B cell (primary cell): ENCODE measurements at regions not wholly inside any gene's neighbourhood (a gene's known extent, or its start where the extent isn't known, plus 50 kb on each side); places are given as distances from the start of the nearest gene placed in this dataset.

Source experiments
- ATAC-seq: fragments of 200-7000 bp; cut with Tn5 transposase; one replicate; pipeline ENCODE4 v1.10.0; 2021; ENCODE audit warnings: low read depth, mild to moderate bottlenecking, moderate number of reproducible peaks, moderate library complexity
- CTCF ChIA-PET: fragments of 350-600 bp; sonication (Branson Sonifier 250); formaldehyde crosslinking; loops from one replicate; lab custom pipeline; 2021; ENCODE audit warnings: antibody characterized with exemption, inconsistent platforms; lab: Charles Lee
- POLR2A ChIA-PET: fragments of 350-600 bp; sonication (Branson Sonifier 250); formaldehyde crosslinking; loops from one replicate; lab custom pipeline; 2021; ENCODE audit warnings: antibody characterized with exemption; lab: Charles Lee
- DNase-seq: peaks from one replicate; pipeline ENCODE4 v3.0.0; 2013
- H2AFZ ChIP-seq: 2 replicates; pipeline ENCODE4 v1.6.1; 2012; ENCODE audit warnings: mild to moderate bottlenecking, low read depth, low read length; ENCODE audit not compliant: insufficient read depth, poor library complexity, severe bottlenecking
- H3K27ac ChIP-seq, 2 donors: 1 replicate in 1 of 2; 2 replicates in 1 of 2; pipeline ENCODE4 v1.5.1; 2012 to 2013; ENCODE audit warnings: low read length in 2 of 2, mild to moderate bottlenecking in 2 of 2, moderate library complexity in 1 of 2
- H3K27me3 ChIP-seq, 4 experiments: fragments of 200-600 bp in 1 of 4; sonication (generic) in 1 of 4; replicated peaks in 1 of 4; 1 replicate in 2 of 4; 2 replicates in 2 of 4; pipeline versions ENCODE4 v1.6.1 to v1.7.0; 2013 to 2016; ENCODE audit warnings: low read length in 3 of 4, mild to moderate bottlenecking in 2 of 4, mixed read lengths in 1 of 4, moderate library complexity in 1 of 4; ENCODE audit not compliant: insufficient read depth in 4 of 4, control insufficient read depth in 3 of 4; ENCODE audit errors: control extremely low read depth in 1 of 4
- H3K36me3 ChIP-seq, 2 experiments: replicated peaks in 1 of 2; 1 replicate in 1 of 2; 2 replicates in 1 of 2; pipeline versions ENCODE4 v1.6.1 to v1.7.1; 2013; ENCODE audit warnings: low read length in 1 of 2; ENCODE audit not compliant: insufficient read depth in 2 of 2, control insufficient read depth in 1 of 2; ENCODE audit errors: control extremely low read depth in 1 of 2, extremely low read depth in 1 of 2
- H3K4me1 ChIP-seq, 2 donors: fragments of 200-600 bp in 1 of 2; sonication (generic) in 1 of 2; 1 replicate in 1 of 2; 2 replicates in 1 of 2; pipeline versions ENCODE4 v1.5.1 to v1.6.1; 2013 to 2017; ENCODE audit warnings: low read length in 2 of 2; ENCODE audit not compliant: control insufficient read depth in 2 of 2, insufficient read depth in 2 of 2
- H3K4me2 ChIP-seq: replicated peaks from 2 replicates; pipeline ENCODE3; 2012; ENCODE audit warnings: mild to moderate bottlenecking, low read depth, low read length; ENCODE audit not compliant: poor library complexity, severe bottlenecking
- H3K4me3 ChIP-seq, 5 experiments: fragments of 200-600 bp in 1 of 5; sonication (generic) in 1 of 5; 1 replicate in 3 of 5; 2 replicates in 2 of 5; pipeline versions ENCODE4 v1.5.1 to v1.7.0; 2011 to 2016; ENCODE audit warnings: low read length in 4 of 5, mild to moderate bottlenecking in 4 of 5, low read depth in 2 of 5, control low read depth in 1 of 5, moderate library complexity in 1 of 5; ENCODE audit not compliant: insufficient read depth in 1 of 5; ENCODE audit errors: control extremely low read depth in 1 of 5, extremely low read depth in 1 of 5
- H3K79me2 ChIP-seq: fragments of 200-600 bp; sonication (generic); one replicate; pipeline ENCODE4 v1.6.0; 2016; ENCODE audit warnings: low read length; ENCODE audit not compliant: control insufficient read depth, insufficient read depth
- H3K9ac ChIP-seq: fragments of 200-600 bp; sonication (generic); 2 replicates; pipeline ENCODE4 v1.6.1; 2017; ENCODE audit warnings: mild to moderate bottlenecking, low read length, moderate library complexity
- H3K9me3 ChIP-seq, 3 donors: one replicate each; pipeline versions ENCODE4 v1.6.1 to v1.7.1; 2013; ENCODE audit warnings: low read length in 2 of 3; ENCODE audit not compliant: control insufficient read depth in 2 of 3, insufficient read depth in 1 of 3; ENCODE audit errors: control extremely low read depth in 1 of 3
- H4K20me1 ChIP-seq: 2 replicates; pipeline ENCODE4 v1.6.0; 2012; ENCODE audit warnings: mild to moderate bottlenecking, low read length; ENCODE audit not compliant: insufficient read depth, control insufficient read depth, poor library complexity, severe bottlenecking
- H3K27ac Mint-ChIP-seq: one replicate; pipeline ENCODE4 v1.8.0; 2021; ENCODE audit warnings: mixed read lengths
- H3K27me3 Mint-ChIP-seq: one replicate; pipeline ENCODE4 v1.8.0; 2021; ENCODE audit warnings: mixed read lengths
- H3K4me1 Mint-ChIP-seq: one replicate; pipeline ENCODE4 v1.8.0; 2021; ENCODE audit warnings: mixed read lengths
- H3K4me3 Mint-ChIP-seq: one replicate; pipeline ENCODE4 v1.8.0; 2021; ENCODE audit warnings: mixed read lengths
- H3K9me3 Mint-ChIP-seq: one replicate; pipeline ENCODE4 v1.8.0; 2022; ENCODE audit warnings: mixed read lengths; ENCODE audit not compliant: insufficient read depth
- CTCF ChIP-seq: fragments of 200-600 bp; IDR thresholded peaks from one replicate; pipeline ENCODE4 v1.8.0; 2022; ENCODE audit warnings: antibody characterized with exemption, mild to moderate bottlenecking
- EZH2 ChIP-seq: IDR thresholded peaks from 2 replicates; pipeline ENCODE4 v1.6.1; 2012; ENCODE audit warnings: borderline replicate concordance, low read depth, mild to moderate bottlenecking, moderate library complexity, low read length; ENCODE audit not compliant: insufficient read depth, poor library complexity, severe bottlenecking
- WGBS: methylation state at CpG from one replicate; pipeline ENCODE4 v1.1.5; 2013; ENCODE audit warnings: missing lambda C conversion rate; ENCODE audit not compliant: insufficient coverage; 5-methylcytosine and 5-hydroxymethylcytosine counted together
- intact Hi-C: fragments of 100-400 bp; cut with micrococcal nuclease; formaldehyde crosslinking; loops from one replicate; pipeline ENCODE4 v1.10.0; 2022

- no peak overlapping the region for H3K4me2 ChIP-seq
- ATAC-seq (no peak), DNase-seq (no peak)
- TF ChIP-seq CTCF (no peak), EZH2 (no peak)
- no peak overlapping the region for H3K4me3 Mint-ChIP-seq
- H3K9me3 ChIP-seq = no peaks in the 10 kb centered on the region
- no peak overlapping the region for H3K9ac ChIP-seq
- H3K36me3 ChIP-seq = no peaks in the 10 kb centered on the region
- H3K79me2 ChIP-seq = no peaks in the 10 kb centered on the region
- CTCF ChIA-PET = no interaction called here
- no peaks in the 10 kb centered on the region for H4K20me1 ChIP-seq
- no peak overlapping the region for H3K27ac Mint-ChIP-seq
- no peaks in the 10 kb centered on the region for H3K9me3 Mint-ChIP-seq
- H2AFZ ChIP-seq = no peak overlapping the region
- no peaks in the 10 kb centered on the region for H3K27me3 Mint-ChIP-seq
- no CpG with 5 or more reads among the region's 6 CpGs for WGBS
- peaks cover 4 to 13% of the 10 kb centered on the region in 2 donors for H3K4me1 ChIP-seq
- no peak overlapping the region for H3K27ac ChIP-seq
- intact Hi-C loops = no loop called here
- no peaks in the 10 kb centered on the region for H3K27me3 ChIP-seq
- peaks cover 17% of the 10 kb centered on the region for H3K4me1 Mint-ChIP-seq
- POLR2A ChIA-PET = no interaction called here
- no peak overlapping the region for H3K4me3 ChIP-seq
Measured at GRCh38 chr5:143567583-143568504, 164.4 kb upstream of the NR3C1 start.

DNA sequence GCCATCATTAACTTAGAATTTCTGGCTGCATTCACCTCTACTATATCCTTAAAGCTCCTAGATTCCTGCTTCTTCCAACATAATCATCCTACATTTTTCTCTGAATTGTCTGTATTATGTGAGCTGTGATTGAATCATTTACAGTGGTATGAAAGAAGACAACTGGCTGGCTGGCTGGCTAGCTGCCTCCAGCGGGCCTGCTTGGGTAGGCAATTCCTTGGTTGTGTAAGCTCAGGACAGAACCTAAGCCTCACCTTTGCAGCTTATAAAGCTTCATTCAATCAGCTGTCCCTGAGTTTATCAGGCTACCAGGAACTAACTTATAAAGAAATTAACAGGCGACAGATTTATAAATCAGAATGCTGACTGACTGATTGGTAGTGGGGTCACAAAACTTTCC, 162.7 kb upstream of the NR3C1 start:
- Histone ChIP-seq H3K27ac (no peak overlapping the region), H2AFZ (no peak overlapping the region), H3K36me3 (no peaks in the 10 kb centered on the region), H3K4me2 (no peak overlapping the region), H3K9ac (no peak overlapping the region), H3K9me3 (no peaks in the 10 kb centered on the region), H4K20me1 (no peaks in the 10 kb centered on the region), H3K27me3 (no peaks in the 10 kb centered on the region), H3K4me3 (no peak overlapping the region), H3K4me1 (peaks cover 4 to 13% of the 10 kb centered on the region in 2 donors), H3K79me2 (no peaks in the 10 kb centered on the region)
- ChIA-PET POLR2A (no interaction called here), CTCF (no interaction called here)
- no peak overlapping the region for H3K4me3 Mint-ChIP-seq
- ATAC-seq (no peak), DNase-seq (no peak)
- H3K27ac Mint-ChIP-seq = no peak overlapping the region
- no peaks in the 10 kb centered on the region for H3K9me3 Mint-ChIP-seq
- no peaks in the 10 kb centered on the region for H3K27me3 Mint-ChIP-seq
- peaks cover 21% of the 10 kb centered on the region for H3K4me1 Mint-ChIP-seq
- intact Hi-C loops = no loop called here
- WGBS = 100% methylated on average over 1 of the region's 2 CpGs
- no peak for TF ChIP-seq CTCF
